ENCODE measurements at regions not wholly inside any gene's neighbourhood (a gene's known extent, or its start where the extent isn't known, plus 50 kb on each side); places are given as distances from the start of the nearest gene placed in this dataset.
"Not testable (repeated sequence)": the region's sequence is repeated elsewhere in the genome, so short reads cannot be mapped to it uniquely, and the experiment has no call there.

- Histone ChIP-seq H3K4me1 (ENCODE audit: control insufficient read depth in 3 of 3, insufficient read depth in 3 of 3, low read length in 3 of 3) (peaks cover 0 to 2% (median under 1%) of the 10 kb centered on the region in 3 donors), H3K27ac (ENCODE audit: low read depth, low read length) (no peak overlapping the region), H3K9ac (ENCODE audit: low read depth in 1 of 3, low read length in 3 of 3) (no peak overlapping the region), H3K4me3 (ENCODE audit: low read length in 3 of 3) (no peak overlapping the region), H3K9me3 (ENCODE audit: control insufficient read depth in 3 of 3, low read length in 3 of 3) (no peaks in the 10 kb centered on the region), H3K36me3 (ENCODE audit: control insufficient read depth in 3 of 3, insufficient read depth in 3 of 3, low read length in 3 of 3) (no peaks in the 10 kb centered on the region), H3K27me3 (ENCODE audit: control insufficient read depth in 3 of 3, insufficient read depth in 3 of 3, low read length in 3 of 3) (no peaks in the 10 kb centered on the region)
Measured at GRCh38 chr13:97884707-97885468, 68.6 kb upstream of the IPO5 start.

GRCh38 chr13:97885641-97886040, 67.8 kb upstream of the IPO5 start:
- Histone ChIP-seq H3K9ac (ENCODE audit: low read depth in 1 of 3, low read length in 3 of 3) (no peak overlapping the region), H3K4me3 (ENCODE audit: low read length in 3 of 3) (no peak overlapping the region), H3K4me1 (ENCODE audit: control insufficient read depth in 3 of 3, insufficient read depth in 3 of 3, low read length in 3 of 3) (peaks cover 0 to 2% (median 0%) of the 10 kb centered on the region in 3 donors), H3K27ac (ENCODE audit: low read depth, low read length) (no peak overlapping the region), H3K36me3 (ENCODE audit: control insufficient read depth in 3 of 3, insufficient read depth in 3 of 3, low read length in 3 of 3) (no peaks in the 10 kb centered on the region), H3K27me3 (ENCODE audit: control insufficient read depth in 3 of 3, insufficient read depth in 3 of 3, low read length in 3 of 3) (no peaks in the 10 kb centered on the region), H3K9me3 (ENCODE audit: control insufficient read depth in 3 of 3, low read length in 3 of 3) (no peaks in the 10 kb centered on the region)

- no peak overlapping the region for H3K9ac ChIP-seq (ENCODE audit: low read depth in 1 of 3, low read length in 3 of 3)
- peaks cover 0 to 3% (median 0%) of the 10 kb centered on the region in 3 donors for H3K4me1 ChIP-seq (ENCODE audit: control insufficient read depth in 3 of 3, insufficient read depth in 3 of 3, low read length in 3 of 3)
Measured at GRCh38 chr13:97889803-97890202, 63.7 kb upstream of the IPO5 start.

GRCh38 chr13:97890573-97890972, 62.9 kb upstream of the IPO5 start:
- Histone ChIP-seq H3K9ac (ENCODE audit: low read depth in 1 of 3, low read length in 3 of 3) (no peak overlapping the region), H3K4me1 (ENCODE audit: control insufficient read depth in 3 of 3, insufficient read depth in 3 of 3, low read length in 3 of 3) (peaks cover 0 to 3% (median 0%) of the 10 kb centered on the region in 3 donors), H3K36me3 (ENCODE audit: control insufficient read depth in 3 of 3, insufficient read depth in 3 of 3, low read length in 3 of 3) (no peaks in the 10 kb centered on the region), H3K27ac (ENCODE audit: low read depth, low read length) (no peak overlapping the region), H3K27me3 (ENCODE audit: control insufficient read depth in 3 of 3, insufficient read depth in 3 of 3, low read length in 3 of 3) (no peaks in the 10 kb centered on the region), H3K9me3 (ENCODE audit: control insufficient read depth in 3 of 3, low read length in 3 of 3) (peaks cover 0 to under 1% (median 0%) of the 10 kb centered on the region in 3 donors), H3K4me3 (ENCODE audit: low read length in 3 of 3) (no peak overlapping the region)

More at GRCh38 chr13:97889803-97890202, 63.7 kb upstream of the IPO5 start:
- H3K27me3 ChIP-seq (ENCODE audit: control insufficient read depth in 3 of 3, insufficient read depth in 3 of 3, low read length in 3 of 3), result no peaks in the 10 kb centered on the region
- H3K9me3 ChIP-seq (ENCODE audit: control insufficient read depth in 3 of 3, low read length in 3 of 3), result no peaks in the 10 kb centered on the region
- no peak overlapping the region for H3K27ac ChIP-seq (ENCODE audit: low read depth, low read length)
- H3K4me3 ChIP-seq (ENCODE audit: low read length in 3 of 3), result no peak overlapping the region
- no peaks in the 10 kb centered on the region for H3K36me3 ChIP-seq (ENCODE audit: control insufficient read depth in 3 of 3, insufficient read depth in 3 of 3, low read length in 3 of 3)

- not testable (repeated sequence) for H3K4me1 ChIP-seq (ENCODE audit: control insufficient read depth in 3 of 3, insufficient read depth in 3 of 3, low read length in 3 of 3); H3K27me3 ChIP-seq (ENCODE audit: control insufficient read depth in 3 of 3, insufficient read depth in 3 of 3, low read length in 3 of 3); H3K4me3 ChIP-seq (ENCODE audit: low read length in 3 of 3); H3K9ac ChIP-seq (ENCODE audit: low read depth in 1 of 3, low read length in 3 of 3); H3K9me3 ChIP-seq (ENCODE audit: control insufficient read depth in 3 of 3, low read length in 3 of 3); H3K36me3 ChIP-seq (ENCODE audit: control insufficient read depth in 3 of 3, insufficient read depth in 3 of 3, low read length in 3 of 3); H3K27ac ChIP-seq (ENCODE audit: low read depth, low read length)
Measured at GRCh38 chr13:97891964-97892363, 61.5 kb upstream of the IPO5 start.

- Histone ChIP-seq H3K36me3 (ENCODE audit: control insufficient read depth in 3 of 3, insufficient read depth in 3 of 3, low read length in 3 of 3) (no peaks in the 10 kb centered on the region), H3K27me3 (ENCODE audit: control insufficient read depth in 3 of 3, insufficient read depth in 3 of 3, low read length in 3 of 3) (no peaks in the 10 kb centered on the region), H3K4me3 (ENCODE audit: low read length in 3 of 3) (no peak overlapping the region), H3K27ac (ENCODE audit: low read depth, low read length) (no peak overlapping the region), H3K9me3 (ENCODE audit: control insufficient read depth in 3 of 3, low read length in 3 of 3) (peaks cover 0 to 3% (median 0%) of the 10 kb centered on the region in 3 donors), H3K9ac (ENCODE audit: low read depth in 1 of 3, low read length in 3 of 3) (no peak overlapping the region), H3K4me1 (ENCODE audit: control insufficient read depth in 3 of 3, insufficient read depth in 3 of 3, low read length in 3 of 3) (peaks cover 0 to 3% (median 0%) of the 10 kb centered on the region in 3 donors)
Measured at GRCh38 chr13:97892717-97893116, 60.8 kb upstream of the IPO5 start.

- Histone ChIP-seq H3K36me3 (ENCODE audit: control insufficient read depth in 3 of 3, insufficient read depth in 3 of 3, low read length in 3 of 3) (no peaks in the 10 kb centered on the region), H3K9ac (ENCODE audit: low read depth in 1 of 3, low read length in 3 of 3) (no peak overlapping the region), H3K9me3 (ENCODE audit: control insufficient read depth in 3 of 3, low read length in 3 of 3) (peaks cover 0 to 3% (median 0%) of the 10 kb centered on the region in 3 donors), H3K27me3 (ENCODE audit: control insufficient read depth in 3 of 3, insufficient read depth in 3 of 3, low read length in 3 of 3) (no peaks in the 10 kb centered on the region), H3K4me1 (ENCODE audit: control insufficient read depth in 3 of 3, insufficient read depth in 3 of 3, low read length in 3 of 3) (peaks cover 0 to 3% (median 0%) of the 10 kb centered on the region in 3 donors), H3K4me3 (ENCODE audit: low read length in 3 of 3) (no peak overlapping the region), H3K27ac (ENCODE audit: low read depth, low read length) (no peak overlapping the region)
Measured at GRCh38 chr13:97895383-97895782, 58.1 kb upstream of the IPO5 start.

- Histone ChIP-seq H3K27me3 (ENCODE audit: control insufficient read depth in 3 of 3, insufficient read depth in 3 of 3, low read length in 3 of 3) (no peaks in the 10 kb centered on the region), H3K9ac (ENCODE audit: low read depth in 1 of 3, low read length in 3 of 3) (no peak overlapping the region), H3K27ac (ENCODE audit: low read depth, low read length) (no peak overlapping the region), H3K36me3 (ENCODE audit: control insufficient read depth in 3 of 3, insufficient read depth in 3 of 3, low read length in 3 of 3) (no peaks in the 10 kb centered on the region), H3K9me3 (ENCODE audit: control insufficient read depth in 3 of 3, low read length in 3 of 3) (peaks cover 0 to 3% (median 0%) of the 10 kb centered on the region in 3 donors), H3K4me1 (ENCODE audit: control insufficient read depth in 3 of 3, insufficient read depth in 3 of 3, low read length in 3 of 3) (peaks cover 0 to 3% (median 0%) of the 10 kb centered on the region in 3 donors), H3K4me3 (ENCODE audit: low read length in 3 of 3) (no peak overlapping the region)
Measured at GRCh38 chr13:97896446-97896845, 57.0 kb upstream of the IPO5 start.

- Histone ChIP-seq H3K9me3 (ENCODE audit: control insufficient read depth in 3 of 3, low read length in 3 of 3) (peaks cover 0 to 3% (median 0%) of the 10 kb centered on the region in 3 donors), H3K27me3 (ENCODE audit: control insufficient read depth in 3 of 3, insufficient read depth in 3 of 3, low read length in 3 of 3) (no peaks in the 10 kb centered on the region), H3K9ac (ENCODE audit: low read depth in 1 of 3, low read length in 3 of 3) (no peak overlapping the region), H3K4me3 (ENCODE audit: low read length in 3 of 3) (no peak overlapping the region), H3K27ac (ENCODE audit: low read depth, low read length) (no peak overlapping the region), H3K36me3 (ENCODE audit: control insufficient read depth in 3 of 3, insufficient read depth in 3 of 3, low read length in 3 of 3) (no peaks in the 10 kb centered on the region), H3K4me1 (ENCODE audit: control insufficient read depth in 3 of 3, insufficient read depth in 3 of 3, low read length in 3 of 3) (no peaks in the 10 kb centered on the region)
Measured at GRCh38 chr13:97901716-97902115, 51.8 kb upstream of the IPO5 start.

Measured in skeletal muscle tissue (tissue), 3 donors.